ENCODE measurements at regions not wholly inside any gene's neighbourhood (a gene's known extent, or its start where the extent isn't known, plus 50 kb on each side); places are given as distances from the start of the nearest gene placed in this dataset.
A peak's percentile ranks its signal among the peaks of the same experiment; 100 is the strongest.

GRCh38 chr6:1482381-1483166 is 93.2 kb downstream of the FOXF2 start:
- no peak for DNase-seq

- no peak for DNase-seq
Measured at GRCh38 chr6:1485678-1486077, 96.3 kb downstream of the FOXF2 start.

- DNase-seq: no peak
Measured at GRCh38 chr6:1486387-1486786, 97.0 kb downstream of the FOXF2 start.

- no peak for DNase-seq
Measured at GRCh38 chr6:1487239-1487638, 97.9 kb downstream of the FOXF2 start.

- no peak for DNase-seq
Measured at GRCh38 chr6:1491025-1491424, 101.6 kb downstream of the FOXF2 start.

- no peak for DNase-seq
Measured at GRCh38 chr6:1491591-1492319, 102.4 kb downstream of the FOXF2 start.

- DNase-seq: no peak
Measured at GRCh38 chr6:1494671-1495070, 105.3 kb downstream of the FOXF2 start.

- DNase-seq: no peak
Measured at GRCh38 chr6:1495344-1495743, 106.0 kb downstream of the FOXF2 start.

- no peak for DNase-seq
Measured at GRCh38 chr6:1496092-1496491, 106.7 kb downstream of the FOXF2 start.

GRCh38 chr6:1496836-1497760 is 107.7 kb downstream of the FOXF2 start:
- DNase-seq: no peak

GRCh38 chr6:1497761-1498105 is 108.4 kb downstream of the FOXF2 start:
- no peak for DNase-seq

- DNase-seq: no peak
Measured at GRCh38 chr6:1498491-1499113, 109.2 kb downstream of the FOXF2 start.

GRCh38 chr6:1499777-1500176 is 109.9 kb upstream of the FOXC1 start:
- DNase-seq: no peak

- no peak for DNase-seq
Measured at GRCh38 chr6:1500913-1501312, 108.8 kb upstream of the FOXC1 start.

- DNase-seq: no peak
Measured at GRCh38 chr6:1502041-1502440, 107.7 kb upstream of the FOXC1 start.

GRCh38 chr6:1503811-1504210 is 105.9 kb upstream of the FOXC1 start:
- no peak for DNase-seq

- no peak for DNase-seq
Measured at GRCh38 chr6:1504465-1504864, 105.2 kb upstream of the FOXC1 start.

GRCh38 chr6:1507251-1507650 is 102.5 kb upstream of the FOXC1 start:
- no peak for DNase-seq

GRCh38 chr6:1509241-1509640 is 100.5 kb upstream of the FOXC1 start:
- DNase-seq: no peak

- no peak for DNase-seq
Measured at GRCh38 chr6:1510239-1510638, 99.5 kb upstream of the FOXC1 start.

GRCh38 chr6:1513215-1513780 is 96.4 kb upstream of the FOXC1 start:
- peak; percentile 27 for DNase-seq

- DNase-seq: no peak
Measured at GRCh38 chr6:1514078-1514477, 95.6 kb upstream of the FOXC1 start.

Measured in left kidney (tissue), 1 donor.